ENCODE measurements at regions not wholly inside any gene's neighbourhood (a gene's known extent, or its start where the extent isn't known, plus 50 kb on each side); places are given as distances from the start of the nearest gene placed in this dataset.

DNA sequence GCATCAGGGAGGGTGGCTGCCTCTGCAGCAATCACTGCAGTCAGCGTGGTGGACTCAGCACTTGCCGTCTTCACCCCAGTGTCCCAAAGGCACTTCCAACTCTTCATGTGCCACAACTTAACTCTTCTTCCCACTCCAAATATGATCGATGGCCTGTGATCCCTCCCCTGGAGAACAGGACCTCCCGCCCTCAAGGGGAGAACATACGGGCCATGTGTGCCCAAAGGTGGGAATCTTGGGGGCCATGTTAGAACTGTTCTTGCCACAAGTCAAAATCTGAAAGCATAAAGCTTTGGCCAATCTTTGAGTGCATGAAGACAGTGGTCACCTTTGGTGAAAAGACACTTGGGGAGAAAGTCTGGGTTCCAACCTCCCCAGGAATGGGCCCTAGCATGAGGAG, 368.5 kb upstream of the MGMT start:
- Mint-ChIP-seq H3K27me3 (ENCODE audit: unreplicated experiment) (peaks cover 2% of the 10 kb centered on the region), H3K4me1 (ENCODE audit: low read depth, unreplicated experiment) (no peaks in the 10 kb centered on the region), H3K4me3 (ENCODE audit: unreplicated experiment) (no peak overlapping the region), H3K27ac (ENCODE audit: unreplicated experiment) (no peak overlapping the region), H3K36me3 (ENCODE audit: unreplicated experiment) (no peaks in the 10 kb centered on the region), H3K9me3 (ENCODE audit: unreplicated experiment) (peaks cover 4% of the 10 kb centered on the region)
- TF ChIP-seq, protein P1, sequence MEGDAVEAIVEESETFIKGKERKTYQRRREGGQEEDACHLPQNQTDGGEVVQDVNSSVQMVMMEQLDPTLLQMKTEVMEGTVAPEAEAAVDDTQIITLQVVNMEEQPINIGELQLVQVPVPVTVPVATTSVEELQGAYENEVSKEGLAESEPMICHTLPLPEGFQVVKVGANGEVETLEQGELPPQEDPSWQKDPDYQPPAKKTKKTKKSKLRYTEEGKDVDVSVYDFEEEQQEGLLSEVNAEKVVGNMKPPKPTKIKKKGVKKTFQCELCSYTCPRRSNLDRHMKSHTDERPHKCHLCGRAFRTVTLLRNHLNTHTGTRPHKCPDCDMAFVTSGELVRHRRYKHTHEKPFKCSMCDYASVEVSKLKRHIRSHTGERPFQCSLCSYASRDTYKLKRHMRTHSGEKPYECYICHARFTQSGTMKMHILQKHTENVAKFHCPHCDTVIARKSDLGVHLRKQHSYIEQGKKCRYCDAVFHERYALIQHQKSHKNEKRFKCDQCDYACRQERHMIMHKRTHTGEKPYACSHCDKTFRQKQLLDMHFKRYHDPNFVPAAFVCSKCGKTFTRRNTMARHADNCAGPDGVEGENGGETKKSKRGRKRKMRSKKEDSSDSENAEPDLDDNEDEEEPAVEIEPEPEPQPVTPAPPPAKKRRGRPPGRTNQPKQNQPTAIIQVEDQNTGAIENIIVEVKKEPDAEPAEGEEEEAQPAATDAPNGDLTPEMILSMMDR (IDR thresholded peaks at IDR 0.05; ENCODE audit: partially characterized antibody, unreplicated experiment) = no peak
- no peak for DNase-seq

DNA sequence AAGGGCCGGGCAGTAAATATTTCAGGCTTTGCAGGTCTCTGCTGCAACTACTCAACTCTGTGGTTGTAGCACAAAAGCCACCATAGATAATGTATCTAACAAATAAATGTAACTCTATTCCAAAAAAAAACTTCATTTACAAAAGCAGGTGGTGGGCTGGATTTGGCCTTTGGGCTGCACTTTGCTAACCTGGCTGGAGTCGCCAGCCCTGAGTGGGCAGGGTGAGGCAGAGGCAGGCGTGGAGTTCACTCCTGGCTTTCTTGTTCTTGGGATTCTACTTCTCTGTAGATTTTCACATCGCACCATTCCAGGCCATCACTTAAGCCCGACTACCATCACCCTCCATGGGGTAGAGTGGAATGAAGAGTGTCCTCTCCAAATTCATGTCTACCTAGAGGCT, 367.6 kb upstream of the MGMT start:
- Mint-ChIP-seq H3K27ac (ENCODE audit: unreplicated experiment) (no peak overlapping the region), H3K9me3 (ENCODE audit: unreplicated experiment) (peaks cover 2% of the 10 kb centered on the region), H3K27me3 (ENCODE audit: unreplicated experiment) (peaks cover 2% of the 10 kb centered on the region), H3K36me3 (ENCODE audit: unreplicated experiment) (no peaks in the 10 kb centered on the region), H3K4me3 (ENCODE audit: unreplicated experiment) (no peak overlapping the region), H3K4me1 (ENCODE audit: low read depth, unreplicated experiment) (no peaks in the 10 kb centered on the region)
- TF ChIP-seq, protein P1 (IDR thresholded peaks at IDR 0.05; ENCODE audit: partially characterized antibody, unreplicated experiment) = no peak
- DNase-seq = no peak

DNA sequence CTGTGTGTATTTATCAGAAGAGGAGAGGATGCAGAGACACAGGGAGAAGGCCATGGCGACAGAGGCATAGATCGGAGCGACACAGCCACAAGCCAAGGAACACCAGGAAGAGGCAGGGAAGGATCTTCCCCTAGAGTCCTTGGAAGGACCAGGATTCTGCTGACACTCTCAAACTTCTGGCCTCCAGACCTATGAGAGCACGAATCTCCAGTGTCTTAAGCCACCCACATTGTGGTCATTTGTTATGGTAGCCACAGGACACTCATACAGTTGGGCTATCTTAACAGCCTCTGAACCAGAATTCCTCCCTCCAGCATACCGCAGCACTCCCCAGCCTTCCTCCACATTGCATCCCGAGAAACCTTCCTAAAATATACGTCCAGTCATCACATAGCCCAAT, 367.0 kb upstream of the MGMT start:
- Mint-ChIP-seq H3K27ac (ENCODE audit: unreplicated experiment) (no peak overlapping the region), H3K4me1 (ENCODE audit: low read depth, unreplicated experiment) (no peaks in the 10 kb centered on the region), H3K9me3 (ENCODE audit: unreplicated experiment) (peaks cover 2% of the 10 kb centered on the region), H3K36me3 (ENCODE audit: unreplicated experiment) (no peaks in the 10 kb centered on the region), H3K4me3 (ENCODE audit: unreplicated experiment) (no peak overlapping the region), H3K27me3 (ENCODE audit: unreplicated experiment) (peaks cover 2% of the 10 kb centered on the region)
- TF ChIP-seq, protein P1 (IDR thresholded peaks at IDR 0.05; ENCODE audit: partially characterized antibody, unreplicated experiment) = no peak
- no peak for DNase-seq

- no peak for DNase-seq
Measured at GRCh38 chr10:129101232-129101980, 365.6 kb upstream of the MGMT start.

More at GRCh38 chr10:129101232-129101980, 365.6 kb upstream of the MGMT start:
- Mint-ChIP-seq H3K4me1 (ENCODE audit: low read depth, unreplicated experiment) (no peaks in the 10 kb centered on the region), H3K27ac (ENCODE audit: unreplicated experiment) (no peak overlapping the region), H3K4me3 (ENCODE audit: unreplicated experiment) (no peak overlapping the region), H3K9me3 (ENCODE audit: unreplicated experiment) (peaks cover 2% of the 10 kb centered on the region), H3K27me3 (ENCODE audit: unreplicated experiment) (peaks cover 2% of the 10 kb centered on the region), H3K36me3 (ENCODE audit: unreplicated experiment) (no peaks in the 10 kb centered on the region)
- TF ChIP-seq, protein P1 (IDR thresholded peaks at IDR 0.05; ENCODE audit: partially characterized antibody, unreplicated experiment) = no peak
